ENCODE measurements at regions not wholly inside any gene's neighbourhood (a gene's known extent, or its start where the extent isn't known, plus 50 kb on each side); places are given as distances from the start of the nearest gene placed in this dataset.

DNA sequence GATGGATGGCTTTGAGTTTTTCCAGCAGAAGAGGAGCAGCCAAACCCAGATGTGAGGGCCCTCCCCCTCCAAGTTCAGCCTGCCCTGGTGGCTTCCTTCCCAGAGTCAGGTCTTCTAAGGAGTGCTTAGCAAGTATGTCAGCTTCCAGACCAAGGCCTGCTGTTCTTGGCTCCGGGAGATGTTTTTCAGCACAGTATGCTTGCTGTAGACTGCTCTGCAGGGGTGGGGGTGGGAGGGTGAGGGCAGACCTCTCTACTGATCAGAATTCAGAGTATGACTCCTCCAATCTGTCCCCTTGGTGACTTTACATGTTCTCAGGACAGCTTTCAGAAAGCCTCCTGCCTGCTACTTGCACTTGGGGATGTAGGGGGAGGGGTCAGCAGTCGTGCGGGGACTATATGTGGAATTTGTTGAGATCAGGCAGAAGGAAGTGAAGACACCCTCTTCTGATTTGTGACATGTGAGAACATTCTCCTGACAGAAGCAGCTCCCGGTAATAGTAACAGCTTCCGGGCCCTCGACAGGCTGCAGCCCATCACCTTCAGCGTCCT is 516.4 kb upstream of the ZMIZ1 start:
- H3K9me3 Mint-ChIP-seq (ENCODE audit: unreplicated experiment) = peaks cover 1% of the 10 kb centered on the region
- TF ChIP-seq, protein P1, sequence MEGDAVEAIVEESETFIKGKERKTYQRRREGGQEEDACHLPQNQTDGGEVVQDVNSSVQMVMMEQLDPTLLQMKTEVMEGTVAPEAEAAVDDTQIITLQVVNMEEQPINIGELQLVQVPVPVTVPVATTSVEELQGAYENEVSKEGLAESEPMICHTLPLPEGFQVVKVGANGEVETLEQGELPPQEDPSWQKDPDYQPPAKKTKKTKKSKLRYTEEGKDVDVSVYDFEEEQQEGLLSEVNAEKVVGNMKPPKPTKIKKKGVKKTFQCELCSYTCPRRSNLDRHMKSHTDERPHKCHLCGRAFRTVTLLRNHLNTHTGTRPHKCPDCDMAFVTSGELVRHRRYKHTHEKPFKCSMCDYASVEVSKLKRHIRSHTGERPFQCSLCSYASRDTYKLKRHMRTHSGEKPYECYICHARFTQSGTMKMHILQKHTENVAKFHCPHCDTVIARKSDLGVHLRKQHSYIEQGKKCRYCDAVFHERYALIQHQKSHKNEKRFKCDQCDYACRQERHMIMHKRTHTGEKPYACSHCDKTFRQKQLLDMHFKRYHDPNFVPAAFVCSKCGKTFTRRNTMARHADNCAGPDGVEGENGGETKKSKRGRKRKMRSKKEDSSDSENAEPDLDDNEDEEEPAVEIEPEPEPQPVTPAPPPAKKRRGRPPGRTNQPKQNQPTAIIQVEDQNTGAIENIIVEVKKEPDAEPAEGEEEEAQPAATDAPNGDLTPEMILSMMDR (IDR thresholded peaks at IDR 0.05; ENCODE audit: partially characterized antibody, unreplicated experiment) = no peak
- H3K36me3 Mint-ChIP-seq (ENCODE audit: unreplicated experiment) = peaks cover 3% of the 10 kb centered on the region
- no peak for DNase-seq
- H3K27ac Mint-ChIP-seq (ENCODE audit: unreplicated experiment) = no peak overlapping the region
- H3K4me1 Mint-ChIP-seq (ENCODE audit: low read depth, unreplicated experiment) = peaks cover 22% of the 10 kb centered on the region
- H3K4me3 Mint-ChIP-seq (ENCODE audit: unreplicated experiment) = no peak overlapping the region
- H3K27me3 Mint-ChIP-seq (ENCODE audit: unreplicated experiment) = peaks cover 14% of the 10 kb centered on the region

DNA sequence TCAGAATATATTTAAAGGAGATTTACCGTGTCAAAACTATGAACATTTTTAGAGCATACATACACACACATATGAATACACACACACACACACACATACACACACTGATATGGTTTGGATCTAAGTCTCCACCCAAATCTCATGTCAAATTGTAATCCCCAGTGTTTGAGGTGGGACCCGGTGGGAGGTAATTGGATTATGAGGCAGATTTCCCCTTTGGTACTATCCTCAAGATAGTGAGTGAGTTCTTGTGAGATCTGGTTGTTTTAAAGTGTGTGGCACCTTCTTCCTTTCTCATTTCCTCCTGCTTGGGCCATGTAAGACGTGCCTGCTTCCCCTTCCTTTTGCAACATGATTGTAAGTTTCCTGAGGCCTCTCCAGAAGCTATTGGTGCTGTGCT is 515.0 kb upstream of the ZMIZ1 start:
- Mint-ChIP-seq H3K27me3 (ENCODE audit: unreplicated experiment) (peaks cover 12% of the 10 kb centered on the region), H3K4me1 (ENCODE audit: low read depth, unreplicated experiment) (peaks cover 22% of the 10 kb centered on the region), H3K4me3 (ENCODE audit: unreplicated experiment) (no peak overlapping the region), H3K27ac (ENCODE audit: unreplicated experiment) (no peak overlapping the region), H3K36me3 (ENCODE audit: unreplicated experiment) (peaks cover under 1% of the 10 kb centered on the region), H3K9me3 (ENCODE audit: unreplicated experiment) (peaks cover 1% of the 10 kb centered on the region)
- TF ChIP-seq, protein P1 (IDR thresholded peaks at IDR 0.05; ENCODE audit: partially characterized antibody, unreplicated experiment) = no peak
- DNase-seq = no peak

DNA sequence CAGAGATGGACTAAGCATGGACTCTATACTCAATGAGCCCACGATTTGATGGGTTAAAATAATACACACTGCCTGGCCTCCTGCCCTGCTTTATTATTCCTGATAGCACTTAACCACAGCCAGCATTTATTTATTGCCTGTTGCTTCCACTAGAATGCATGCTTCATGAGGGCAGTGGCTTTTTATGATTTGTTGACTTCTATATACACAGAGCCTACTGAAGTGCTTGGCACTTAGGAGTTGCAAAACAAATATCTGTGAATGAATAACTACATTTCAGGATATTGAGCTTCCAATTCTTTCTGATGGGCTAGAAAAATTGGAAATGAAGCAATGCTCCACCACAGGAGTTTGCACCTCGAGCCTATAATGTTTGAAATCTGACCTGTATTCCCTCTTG is 513.6 kb upstream of the ZMIZ1 start:
- Mint-ChIP-seq H3K27me3 (ENCODE audit: unreplicated experiment) (peaks cover 10% of the 10 kb centered on the region), H3K36me3 (ENCODE audit: unreplicated experiment) (no peaks in the 10 kb centered on the region), H3K9me3 (ENCODE audit: unreplicated experiment) (peaks cover 2% of the 10 kb centered on the region), H3K4me3 (ENCODE audit: unreplicated experiment) (no peak overlapping the region), H3K27ac (ENCODE audit: unreplicated experiment) (no peak overlapping the region), H3K4me1 (ENCODE audit: low read depth, unreplicated experiment) (peaks cover 24% of the 10 kb centered on the region)
- DNase-seq = no peak
- TF ChIP-seq, protein P1 (IDR thresholded peaks at IDR 0.05; ENCODE audit: partially characterized antibody, unreplicated experiment) = no peak

DNA sequence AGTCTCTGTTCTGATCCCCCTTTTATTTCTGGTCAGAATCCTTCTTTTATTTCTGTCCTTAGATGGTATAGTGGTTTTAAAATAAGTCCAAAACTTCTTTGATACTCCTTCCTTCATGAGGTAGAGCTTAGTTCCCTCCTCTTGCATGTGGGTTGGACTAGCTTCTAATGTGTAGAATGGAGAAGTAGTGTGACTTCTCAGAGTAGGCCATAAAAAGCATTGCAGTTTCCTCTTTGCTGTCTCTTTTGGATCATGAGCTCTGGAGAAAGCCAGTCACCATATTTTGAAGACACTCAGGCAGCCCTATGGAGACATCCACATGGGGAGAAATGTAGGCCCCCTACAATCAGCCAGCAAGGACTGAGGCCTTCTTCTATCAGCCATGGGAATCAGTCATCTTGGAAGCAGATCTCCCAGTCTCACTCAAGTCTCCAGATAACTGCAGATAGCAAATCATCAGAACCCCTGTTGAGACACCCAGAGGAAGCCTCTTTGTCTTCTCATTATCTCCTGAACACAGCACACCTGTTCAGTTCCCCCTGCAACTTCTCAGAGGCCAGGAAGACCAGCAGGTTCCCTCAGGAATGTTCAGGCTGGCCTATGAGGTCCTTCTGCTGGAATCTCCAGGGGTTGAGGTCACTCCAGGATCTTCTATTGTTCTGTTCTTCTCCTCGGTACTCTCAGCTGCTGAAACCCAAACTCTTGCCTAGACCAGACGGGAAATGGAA is 511.9 kb upstream of the ZMIZ1 start:
- DNase-seq = no peak
- H3K9me3 Mint-ChIP-seq (ENCODE audit: unreplicated experiment) = peaks cover 5% of the 10 kb centered on the region
- TF ChIP-seq, protein P1 (IDR thresholded peaks at IDR 0.05; ENCODE audit: partially characterized antibody, unreplicated experiment) = no peak
- no peak overlapping the region for H3K27ac Mint-ChIP-seq (ENCODE audit: unreplicated experiment)
- H3K36me3 Mint-ChIP-seq (ENCODE audit: unreplicated experiment) = no peaks in the 10 kb centered on the region
- H3K27me3 Mint-ChIP-seq (ENCODE audit: unreplicated experiment) = peaks cover 5% of the 10 kb centered on the region
- H3K4me1 Mint-ChIP-seq (ENCODE audit: low read depth, unreplicated experiment) = peaks cover 20% of the 10 kb centered on the region
- H3K4me3 Mint-ChIP-seq (ENCODE audit: unreplicated experiment) = no peak overlapping the region

DNA sequence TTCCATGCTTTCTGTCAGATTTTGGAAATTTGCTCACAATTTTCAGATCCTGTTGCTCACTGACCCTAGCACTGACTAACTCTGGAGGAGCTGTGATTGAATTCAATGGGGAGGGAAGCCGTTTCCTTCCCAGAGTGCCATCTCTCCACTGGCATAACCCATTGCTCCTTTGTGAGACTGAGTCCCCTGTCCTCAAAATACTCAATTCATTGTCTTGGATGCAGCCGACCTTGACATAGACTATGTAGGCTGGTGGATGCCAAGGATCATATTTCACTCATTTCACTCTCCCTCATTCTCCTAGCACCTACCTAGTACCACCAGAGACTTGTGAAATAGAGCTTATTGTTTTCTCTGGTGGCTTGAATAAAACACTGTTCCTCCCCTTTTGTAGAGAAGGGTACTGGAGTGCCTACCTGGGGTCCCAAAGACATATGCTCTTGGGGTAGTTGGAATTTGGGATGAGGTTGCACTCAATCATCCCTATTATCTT is 511.3 kb upstream of the ZMIZ1 start:
- H3K4me3 Mint-ChIP-seq (ENCODE audit: unreplicated experiment) = no peak overlapping the region
- H3K27me3 Mint-ChIP-seq (ENCODE audit: unreplicated experiment) = peaks cover 5% of the 10 kb centered on the region
- H3K27ac Mint-ChIP-seq (ENCODE audit: unreplicated experiment) = no peak overlapping the region
- H3K36me3 Mint-ChIP-seq (ENCODE audit: unreplicated experiment) = no peaks in the 10 kb centered on the region
- peaks cover 17% of the 10 kb centered on the region for H3K4me1 Mint-ChIP-seq (ENCODE audit: low read depth, unreplicated experiment)
- H3K9me3 Mint-ChIP-seq (ENCODE audit: unreplicated experiment) = peaks cover 7% of the 10 kb centered on the region
- TF ChIP-seq, protein P1 (IDR thresholded peaks at IDR 0.05; ENCODE audit: partially characterized antibody, unreplicated experiment) = no peak
- DNase-seq = no peak
